ENCODE measurements at regions not wholly inside any gene's neighbourhood (a gene's known extent, or its start where the extent isn't known, plus 50 kb on each side); places are given as distances from the start of the nearest gene placed in this dataset.

GRCh38 chr6:14917109-14917910 lies 328.6 kb upstream of the JARID2 start (continued):
- no peak for TF ChIP-seq ZBTB40 (IDR thresholded peaks at IDR 0.05; ENCODE audit: borderline replicate concordance)

DNA sequence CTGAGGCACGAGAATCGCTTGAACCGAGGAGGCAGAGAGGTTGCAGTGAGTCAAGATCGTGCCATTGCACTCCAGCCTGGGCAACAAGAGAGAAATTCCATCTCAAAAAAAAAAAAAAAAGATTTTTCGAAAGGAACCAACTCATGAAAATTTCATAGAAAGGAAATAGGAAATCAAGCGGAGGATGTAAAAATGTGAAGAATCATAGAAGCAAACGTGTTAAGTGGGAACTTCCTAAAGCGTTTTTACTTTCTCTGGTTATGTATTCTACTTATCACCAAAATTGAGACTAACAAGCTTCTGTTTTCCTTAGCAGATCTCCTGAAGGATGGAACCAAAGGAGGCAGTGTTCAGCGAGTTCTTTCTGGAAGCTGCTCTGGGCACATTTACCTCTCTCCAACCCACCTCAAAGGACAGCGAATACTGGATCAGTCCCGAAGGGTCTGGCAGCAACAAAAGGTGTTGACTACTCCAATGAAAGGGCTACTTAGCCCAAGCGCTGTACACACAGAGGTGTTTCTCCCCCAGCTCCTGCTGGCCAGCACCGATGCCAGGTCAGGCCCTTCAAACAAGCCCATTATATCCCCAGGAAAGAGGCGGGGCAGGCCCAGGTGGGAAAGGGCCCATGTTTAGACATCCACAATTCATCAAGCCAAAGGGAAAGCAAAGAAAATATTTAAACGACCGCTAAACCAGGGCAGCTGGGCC lies 327.5 kb upstream of the JARID2 start:
- H3K4me1 ChIP-seq (ENCODE audit: control insufficient read depth, insufficient read depth, low read length) = no peaks in the 10 kb centered on the region; the same call in 1 of the 2 replicates
- in situ Hi-C loops (cut with MboI) = no loop called here
- intact Hi-C loops (cut with micrococcal nuclease; ENCODE audit: unreplicated experiment) = loop anchor here (10.0 kb wide), 1 partner anchor 326 kb away; the partner anchor contains the start of gene JARID2
- no peak for DNase-seq (ENCODE audit: low read depth, low spot score)
- no peak for ATAC-seq
- ChIA-PET RAD21 (ENCODE audit: unreplicated experiment) (no interaction called here), CTCF (interaction anchor here (0.6 kb wide), 1 partner anchor 671 kb away, joined by 5 read pairs; no protein-coding TSS in a partner anchor), POLR2A (no interaction called here), SMC1A (ENCODE audit: uncharacterized antibody, unreplicated experiment) (interaction anchor here (1.2 kb wide), 1 partner anchor 15 kb away, joined by 3 read pairs; no protein-coding TSS in a partner anchor)
- H3K79me2 ChIP-seq (ENCODE audit: control insufficient read depth, insufficient read depth, low read length) = no peaks in the 10 kb centered on the region
- FAIRE-seq = no peak
- no peaks in the 10 kb centered on the region for H3K36me3 ChIP-seq (ENCODE audit: control insufficient read depth in 2 of 2, insufficient read depth in 2 of 2, low read length in 1 of 2)
- no peak overlapping the region for H3K4me3 ChIP-seq
- no peak overlapping the region for H2AFZ ChIP-seq (ENCODE audit: control insufficient read depth, low read depth, low read length)
- H3K4me2 ChIP-seq (ENCODE audit: control insufficient read depth, insufficient read depth) = no peak overlapping the region
- no peaks in the 10 kb centered on the region for H3K27me3 ChIP-seq (replicated peaks in 1 of 2; ENCODE audit: control insufficient read depth in 2 of 2, insufficient read depth in 2 of 2, low read length in 1 of 2)
- no peak overlapping the region for H3K9ac ChIP-seq (ENCODE audit: control insufficient read depth, insufficient read depth, low read length)
- H4K20me1 ChIP-seq (ENCODE audit: control insufficient read depth, insufficient read depth) = no peaks in the 10 kb centered on the region
- 84% methylated on average over 16 of the region's 16 CpGs for WGBS (ENCODE audit: insufficient coverage, insufficient replicate concordance, low lambda C conversion rate, missing lambda C conversion rate)
- no TSS peak for BruUV-seq (replicated peaks)
- no peaks in the 10 kb centered on the region; the same call in 2 of the 3 replicates for H3K9me3 ChIP-seq (replicated peaks; ENCODE audit: control insufficient read depth, insufficient read depth, low read length)
- no peak overlapping the region for H3K27ac ChIP-seq (ENCODE audit: control insufficient read depth, insufficient read depth)
- TF ChIP-seq STAT3 (IDR thresholded peaks at IDR 0.05; ENCODE audit: low read depth, low read length) (no peak), SIX5 (IDR thresholded peaks at IDR 0.05; ENCODE audit: low read depth, low read length, severe bottlenecking) (no peak), ZZZ3 (IDR thresholded peaks at IDR 0.05; ENCODE audit: control insufficient read depth, insufficient read length, low read depth) (no peak), BMI1 (IDR thresholded peaks at IDR 0.05; ENCODE audit: borderline replicate concordance) (no peak), PAX8 (IDR thresholded peaks at IDR 0.05) (no peak), CREB1 (IDR thresholded peaks at IDR 0.05; ENCODE audit: low read depth) (no peak), POLR2AphosphoS2 (IDR thresholded peaks at IDR 0.05; ENCODE audit: low read depth, low read length) (no peak), RB1 (IDR thresholded peaks at IDR 0.05; ENCODE audit: borderline replicate concordance) (no peak), NR2C2 (IDR thresholded peaks at IDR 0.05; ENCODE audit: borderline replicate concordance, control insufficient read depth, insufficient read length, low read depth) (no peak), CBX5 (IDR thresholded peaks at IDR 0.05; ENCODE audit: low read depth) (no peak)
- TF ChIP-seq, protein P1, sequence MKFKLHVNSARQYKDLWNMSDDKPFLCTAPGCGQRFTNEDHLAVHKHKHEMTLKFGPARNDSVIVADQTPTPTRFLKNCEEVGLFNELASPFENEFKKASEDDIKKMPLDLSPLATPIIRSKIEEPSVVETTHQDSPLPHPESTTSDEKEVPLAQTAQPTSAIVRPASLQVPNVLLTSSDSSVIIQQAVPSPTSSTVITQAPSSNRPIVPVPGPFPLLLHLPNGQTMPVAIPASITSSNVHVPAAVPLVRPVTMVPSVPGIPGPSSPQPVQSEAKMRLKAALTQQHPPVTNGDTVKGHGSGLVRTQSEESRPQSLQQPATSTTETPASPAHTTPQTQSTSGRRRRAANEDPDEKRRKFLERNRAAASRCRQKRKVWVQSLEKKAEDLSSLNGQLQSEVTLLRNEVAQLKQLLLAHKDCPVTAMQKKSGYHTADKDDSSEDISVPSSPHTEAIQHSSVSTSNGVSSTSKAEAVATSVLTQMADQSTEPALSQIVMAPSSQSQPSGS (IDR thresholded peaks at IDR 0.05; ENCODE audit: low read length) = no peak
- TF ChIP-seq, protein P2, sequence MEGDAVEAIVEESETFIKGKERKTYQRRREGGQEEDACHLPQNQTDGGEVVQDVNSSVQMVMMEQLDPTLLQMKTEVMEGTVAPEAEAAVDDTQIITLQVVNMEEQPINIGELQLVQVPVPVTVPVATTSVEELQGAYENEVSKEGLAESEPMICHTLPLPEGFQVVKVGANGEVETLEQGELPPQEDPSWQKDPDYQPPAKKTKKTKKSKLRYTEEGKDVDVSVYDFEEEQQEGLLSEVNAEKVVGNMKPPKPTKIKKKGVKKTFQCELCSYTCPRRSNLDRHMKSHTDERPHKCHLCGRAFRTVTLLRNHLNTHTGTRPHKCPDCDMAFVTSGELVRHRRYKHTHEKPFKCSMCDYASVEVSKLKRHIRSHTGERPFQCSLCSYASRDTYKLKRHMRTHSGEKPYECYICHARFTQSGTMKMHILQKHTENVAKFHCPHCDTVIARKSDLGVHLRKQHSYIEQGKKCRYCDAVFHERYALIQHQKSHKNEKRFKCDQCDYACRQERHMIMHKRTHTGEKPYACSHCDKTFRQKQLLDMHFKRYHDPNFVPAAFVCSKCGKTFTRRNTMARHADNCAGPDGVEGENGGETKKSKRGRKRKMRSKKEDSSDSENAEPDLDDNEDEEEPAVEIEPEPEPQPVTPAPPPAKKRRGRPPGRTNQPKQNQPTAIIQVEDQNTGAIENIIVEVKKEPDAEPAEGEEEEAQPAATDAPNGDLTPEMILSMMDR (IDR thresholded peaks at IDR 0.05 in 2 of 3, conservative IDR thresholded peaks at IDR 0.05 in 1 of 3; ENCODE audit: control insufficient read depth in 2 of 3, extremely low read depth in 1 of 3, insufficient read depth in 1 of 3, low read depth in 3 of 3, low read length in 3 of 3) = no peak

Measured in GM12878 (cell line).